Sigmoid colon (tissue), 6 donors: ENCODE measurements at regions not wholly inside any gene's neighbourhood (a gene's known extent, or its start where the extent isn't known, plus 50 kb on each side); places are given as distances from the start of the nearest gene placed in this dataset.
"Not testable (repeated sequence)": the region's sequence is repeated elsewhere in the genome, so short reads cannot be mapped to it uniquely, and the experiment has no call there.

ENCODE experiments used
- DNase-seq: peaks from one replicate; pipeline ENCODE4 v3.0.0-alpha.2; 2019
- H3K27ac ChIP-seq, 4 donors: fragments of 200-600 bp; sonication (generic); one replicate each; pipeline ENCODE4 v1.5.1; 2016 to 2019; ENCODE audit warnings: mild to moderate bottlenecking in 1 of 4
- H3K27me3 ChIP-seq, 3 donors: fragments of 200-600 bp; sonication (generic); one replicate each; pipeline ENCODE4 v1.5.1; 2019; ENCODE audit warnings: mild to moderate bottlenecking in 1 of 3
- H3K36me3 ChIP-seq, 4 donors: fragments of 200-600 bp; sonication (generic); one replicate each; pipeline ENCODE4 v1.5.1; 2016 to 2019
- H3K4me1 ChIP-seq, 4 donors: fragments of 200-600 bp; sonication (generic); one replicate each; pipeline ENCODE4 v1.5.1; 2017 to 2019
- H3K4me3 ChIP-seq, 4 donors: fragments of 200-600 bp; sonication (generic); one replicate each; pipeline ENCODE4 v1.5.1; 2017 to 2019; ENCODE audit warnings: mild to moderate bottlenecking in 2 of 4, moderate library complexity in 1 of 4
- H3K9me3 ChIP-seq, 4 donors: fragments of 200-600 bp in 3 of 4; sonication (generic) in 3 of 4; one replicate each; pipeline versions ENCODE4 v1.5.1 to v1.6.1; 2013 to 2019
- EP300 ChIP-seq, 4 donors: sonication (generic); formaldehyde crosslinking; IDR thresholded peaks; one replicate each; pipeline ENCODE4 v1.6.1; 2017; ENCODE audit warnings: antibody characterized with exemption in 4 of 4
- POLR2A ChIP-seq, 2 donors: fragments of 450-650 bp; IDR thresholded peaks; one replicate each; pipeline ENCODE4 v1.6.1; 2016; ENCODE audit warnings: antibody characterized with exemption in 2 of 2, mild to moderate bottlenecking in 2 of 2, moderate library complexity in 2 of 2
- POLR2AphosphoS5 ChIP-seq, 4 donors: sonication (generic); formaldehyde crosslinking; IDR thresholded peaks; one replicate each; pipeline ENCODE4 v1.6.1; 2017; ENCODE audit warnings: antibody characterized with exemption in 4 of 4
- WGBS, 2 donors: extraction: QIAGEN DNeasy Blood & Tissue Kit; methylation state at CpG; one replicate each; pipeline ENCODE4 v1.1.7; 2013; 5-methylcytosine and 5-hydroxymethylcytosine counted together
- intact Hi-C: fragments of 100-400 bp; cut with DNase I; formaldehyde crosslinking; loops from one replicate; pipeline ENCODE4 v1.15.1; 2023
- TF ChIP-seq, protein P1 (sequence below), 4 experiments: fragments of 450-650 bp in 3 of 4; fragments of 200-600 bp in 1 of 4; IDR thresholded peaks; one replicate each; pipeline ENCODE4 v1.5.1; 2016 to 2019; ENCODE audit warnings: antibody characterized with exemption in 4 of 4, mild to moderate bottlenecking in 3 of 4, moderate library complexity in 2 of 4
- donor health status: healthy with polysubstance abuse.
- donor health status: healthy.

DNA sequence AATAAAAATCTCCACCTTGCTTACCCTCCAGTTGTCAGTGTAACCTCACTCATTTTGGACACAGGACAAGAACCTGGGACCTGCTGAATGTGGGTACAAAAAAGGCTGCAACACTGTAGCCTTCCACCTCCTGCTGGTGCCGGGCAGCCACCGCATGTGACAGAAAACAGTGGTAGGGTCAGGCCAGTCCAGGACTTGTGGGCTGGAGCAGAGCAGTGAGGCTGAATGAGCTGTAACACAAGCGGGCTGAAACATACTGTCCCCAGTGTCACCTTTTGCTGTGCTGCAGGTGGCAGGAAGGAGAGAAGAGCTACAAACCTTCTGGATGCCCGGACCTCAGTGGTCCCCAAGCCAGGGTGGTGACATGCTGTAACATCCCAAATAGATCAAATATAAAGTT, 465.4 kb upstream of the FOXG1 start:
- H3K4me1 ChIP-seq = no peaks in the 10 kb centered on the region
- no peaks in the 10 kb centered on the region for H3K9me3 ChIP-seq
- WGBS, 2 donors = 93 to 95% methylated on average over 4 of the region's 4 CpGs
- H3K27ac ChIP-seq = no peak overlapping the region
- no peak overlapping the region for H3K4me3 ChIP-seq
- no peak for DNase-seq
- H3K36me3 ChIP-seq = no peaks in the 10 kb centered on the region
- intact Hi-C loops = no loop called here
- TF ChIP-seq, protein P1, sequence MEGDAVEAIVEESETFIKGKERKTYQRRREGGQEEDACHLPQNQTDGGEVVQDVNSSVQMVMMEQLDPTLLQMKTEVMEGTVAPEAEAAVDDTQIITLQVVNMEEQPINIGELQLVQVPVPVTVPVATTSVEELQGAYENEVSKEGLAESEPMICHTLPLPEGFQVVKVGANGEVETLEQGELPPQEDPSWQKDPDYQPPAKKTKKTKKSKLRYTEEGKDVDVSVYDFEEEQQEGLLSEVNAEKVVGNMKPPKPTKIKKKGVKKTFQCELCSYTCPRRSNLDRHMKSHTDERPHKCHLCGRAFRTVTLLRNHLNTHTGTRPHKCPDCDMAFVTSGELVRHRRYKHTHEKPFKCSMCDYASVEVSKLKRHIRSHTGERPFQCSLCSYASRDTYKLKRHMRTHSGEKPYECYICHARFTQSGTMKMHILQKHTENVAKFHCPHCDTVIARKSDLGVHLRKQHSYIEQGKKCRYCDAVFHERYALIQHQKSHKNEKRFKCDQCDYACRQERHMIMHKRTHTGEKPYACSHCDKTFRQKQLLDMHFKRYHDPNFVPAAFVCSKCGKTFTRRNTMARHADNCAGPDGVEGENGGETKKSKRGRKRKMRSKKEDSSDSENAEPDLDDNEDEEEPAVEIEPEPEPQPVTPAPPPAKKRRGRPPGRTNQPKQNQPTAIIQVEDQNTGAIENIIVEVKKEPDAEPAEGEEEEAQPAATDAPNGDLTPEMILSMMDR (IDR thresholded peaks at IDR 0.05) = no peak
- TF ChIP-seq EP300 (IDR thresholded peaks at IDR 0.05) = no peak
- no peak for TF ChIP-seq POLR2AphosphoS5 (IDR thresholded peaks at IDR 0.05)
- TF ChIP-seq POLR2A (IDR thresholded peaks at IDR 0.05) = no peak
- no peaks in the 10 kb centered on the region for H3K27me3 ChIP-seq

- no peak for DNase-seq
- Histone ChIP-seq H3K27me3 (no peaks in the 10 kb centered on the region), H3K9me3 (no peaks in the 10 kb centered on the region), H3K27ac (no peak overlapping the region), H3K4me3 (no peak overlapping the region), H3K36me3 (no peaks in the 10 kb centered on the region), H3K4me1 (no peaks in the 10 kb centered on the region)
- TF ChIP-seq POLR2AphosphoS5 (IDR thresholded peaks at IDR 0.05) (no peak), POLR2A (IDR thresholded peaks at IDR 0.05) (no peak), EP300 (IDR thresholded peaks at IDR 0.05) (no peak)
- TF ChIP-seq, protein P1 (IDR thresholded peaks at IDR 0.05) = no peak
- 58 to 63% methylated on average over 1 of the region's 1 CpG for WGBS, 2 donors
- intact Hi-C loops = no loop called here
These were observed 463.3 kb upstream of the FOXG1 start for GRCh38 chr14:28303248-28303647.

DNA sequence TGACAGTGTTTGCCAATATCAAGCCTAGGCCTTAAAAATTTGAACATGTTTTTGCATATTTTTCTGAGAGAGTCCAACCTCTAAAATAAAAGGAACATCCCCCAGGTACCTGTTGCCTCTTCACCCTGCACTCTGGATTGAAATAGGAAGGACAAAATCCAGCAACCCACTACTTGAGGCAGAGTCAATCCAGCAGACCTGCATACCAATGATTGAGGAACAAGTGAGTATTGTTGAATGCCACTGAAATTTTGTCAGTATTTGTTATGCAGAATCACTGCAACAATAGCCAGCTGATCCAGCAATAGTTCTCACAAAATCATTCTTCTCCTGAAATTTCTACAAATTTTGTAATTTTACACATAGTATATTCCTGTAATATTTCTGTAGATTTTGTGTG, 460.6 kb upstream of the FOXG1 start:
- DNase-seq = no peak
- no peak overlapping the region for H3K4me3 ChIP-seq
- no peak for TF ChIP-seq POLR2A (IDR thresholded peaks at IDR 0.05)
- H3K4me1 ChIP-seq = no peaks in the 10 kb centered on the region
- H3K27ac ChIP-seq = no peak overlapping the region
- H3K9me3 ChIP-seq = no peaks in the 10 kb centered on the region
- intact Hi-C loops = no loop called here
- H3K27me3 ChIP-seq = no peaks in the 10 kb centered on the region
- H3K36me3 ChIP-seq = no peaks in the 10 kb centered on the region

- Histone ChIP-seq H3K4me1 (no peaks in the 10 kb centered on the region), H3K9me3 (no peaks in the 10 kb centered on the region), H3K27ac (no peak overlapping the region), H3K4me3 (no peak overlapping the region), H3K27me3 (no peaks in the 10 kb centered on the region), H3K36me3 (no peaks in the 10 kb centered on the region)
- WGBS, 2 donors = 79% methylated on average over 1 of the region's 1 CpG
- intact Hi-C loops = no loop called here
- DNase-seq = no peak
- TF ChIP-seq POLR2AphosphoS5 (IDR thresholded peaks at IDR 0.05) (no peak), POLR2A (IDR thresholded peaks at IDR 0.05) (no peak), EP300 (IDR thresholded peaks at IDR 0.05) (no peak)
- TF ChIP-seq, protein P1 (IDR thresholded peaks at IDR 0.05) = no peak
These were observed 459.1 kb upstream of the FOXG1 start for GRCh38 chr14:28307506-28307905.

GRCh38 chr14:28308734-28309133, 457.9 kb upstream of the FOXG1 start:
- no peaks in the 10 kb centered on the region for H3K36me3 ChIP-seq
- 84 to 95% methylated on average over 2 of the region's 2 CpGs for WGBS, 2 donors
- H3K9me3 ChIP-seq = no peaks in the 10 kb centered on the region
- no peaks in the 10 kb centered on the region for H3K4me1 ChIP-seq
- H3K4me3 ChIP-seq = no peak overlapping the region
- TF ChIP-seq, protein P1 (IDR thresholded peaks at IDR 0.05) = no peak
- no peak for TF ChIP-seq POLR2A (IDR thresholded peaks at IDR 0.05)
- no peak for TF ChIP-seq POLR2AphosphoS5 (IDR thresholded peaks at IDR 0.05)
- TF ChIP-seq EP300 (IDR thresholded peaks at IDR 0.05) = no peak
- intact Hi-C loops = no loop called here
- no peak for DNase-seq
- H3K27ac ChIP-seq = no peak overlapping the region
- no peaks in the 10 kb centered on the region for H3K27me3 ChIP-seq

DNA sequence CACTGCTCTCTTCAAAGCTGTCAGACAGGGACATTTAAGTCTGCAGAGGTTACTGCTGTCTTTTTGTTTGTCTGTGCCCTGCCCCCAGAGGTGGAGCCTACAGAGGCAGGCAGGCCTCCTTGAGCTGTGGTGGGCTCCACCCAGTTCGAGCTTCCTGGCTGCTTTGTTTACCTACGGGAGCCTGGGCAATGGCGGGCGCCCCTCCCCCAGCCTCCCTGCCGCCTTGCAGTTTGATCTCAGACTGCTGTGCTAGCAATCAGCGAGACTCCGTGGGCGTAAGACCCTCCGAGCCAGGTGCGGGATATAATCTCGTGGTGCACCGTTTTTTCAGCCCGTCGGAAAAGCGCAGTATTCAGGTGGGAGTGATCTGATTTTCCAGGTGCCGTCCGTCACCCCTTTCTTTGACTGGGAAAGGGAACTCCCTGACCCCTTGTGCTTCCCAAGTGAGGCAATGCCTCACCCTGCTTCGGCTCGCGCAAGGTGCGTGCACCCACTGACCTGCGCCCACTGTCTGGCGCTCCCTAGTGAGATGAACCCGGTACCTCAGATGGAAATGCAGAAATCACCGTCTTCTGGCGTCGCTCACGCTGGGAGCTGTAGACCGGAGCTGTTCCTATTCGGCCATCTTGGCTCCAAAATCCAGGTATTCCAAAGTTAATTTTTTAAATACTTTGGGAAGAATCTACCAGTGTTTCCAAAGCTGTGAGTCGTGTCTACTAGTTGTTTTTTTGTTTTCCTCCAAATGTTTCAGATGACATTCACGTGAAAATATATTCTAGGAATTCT, 448.5 kb upstream of the FOXG1 start:
- H3K9me3 ChIP-seq, H3K4me3 ChIP-seq, DNase-seq, H3K36me3 ChIP-seq, H3K4me1 ChIP-seq, H3K27ac ChIP-seq, intact Hi-C loops, H3K27me3 ChIP-seq: not testable (repeated sequence)
- 91 to 92% methylated on average over 32 of the region's 32 CpGs for WGBS, 2 donors
